SK-N-SH treated with all-trans-retinoic acid at 6 μM for 48 hours (cell line): ENCODE measurements at regions not wholly inside any gene's neighbourhood (a gene's known extent, or its start where the extent isn't known, plus 50 kb on each side); places are given as distances from the start of the nearest gene placed in this dataset.

Experiments
- ATAC-seq: fragments of 200-7000 bp; cut with Tn5 transposase; 3 replicates; pipeline ENCODE4 v1.9.1; 2020; ENCODE audit warnings: mild to moderate bottlenecking, moderate library complexity
- ARNTL ChIP-seq: fragments of 450-650 bp; formaldehyde crosslinking; IDR thresholded peaks from 2 replicates; pipeline ENCODE4 v1.5.0; 2020; ENCODE audit warnings: low read depth, mild to moderate bottlenecking, moderate library complexity, borderline replicate concordance
- BACH2 ChIP-seq: fragments of 250-450 bp; sonication (Bioruptor Pico); IDR thresholded peaks from 2 replicates; pipeline ENCODE4 v1.9.0; 2021; ENCODE audit warnings: mild to moderate bottlenecking, borderline replicate concordance
- CREB5 ChIP-seq: fragments of 250-450 bp; sonication (Bioruptor Pico); IDR thresholded peaks from 2 replicates; pipeline ENCODE4 v1.5.1; 2020; ENCODE audit warnings: low read depth, mild to moderate bottlenecking, moderate library complexity
- CSDC2 ChIP-seq: fragments of 250-450 bp; sonication (Bioruptor Pico); IDR thresholded peaks from 2 replicates; pipeline ENCODE4 v1.5.0; 2020; ENCODE audit warnings: mild to moderate bottlenecking, moderate library complexity
- ESRRG ChIP-seq: fragments of 250-450 bp; sonication (Bioruptor Pico); IDR thresholded peaks from 2 replicates; pipeline ENCODE4 v1.6.1; 2021; ENCODE audit warnings: mild to moderate bottlenecking
- GLIS3 ChIP-seq: fragments of 250-450 bp; sonication (Bioruptor Pico); IDR thresholded peaks from 2 replicates; pipeline ENCODE4 v1.5.0; 2020; ENCODE audit warnings: mild to moderate bottlenecking, moderate library complexity
- ISL1 ChIP-seq: fragments of 250-450 bp; sonication (Bioruptor Pico); IDR thresholded peaks from 2 replicates; pipeline ENCODE4 v2.1.2; 2022; ENCODE audit warnings: mild to moderate bottlenecking, moderate library complexity
- OSR1 ChIP-seq: fragments of 250-450 bp; sonication (Bioruptor Pico); IDR thresholded peaks from 2 replicates; pipeline ENCODE4 v1.8.0; 2022; ENCODE audit warnings: moderate library complexity, mild to moderate bottlenecking, inconsistent platforms
- PATZ1 ChIP-seq: fragments of 250-450 bp; sonication (Bioruptor Pico); IDR thresholded peaks from 2 replicates; pipeline ENCODE4 v1.8.0; 2020; ENCODE audit warnings: mild to moderate bottlenecking, moderate library complexity, borderline replicate concordance
- PPARA ChIP-seq: fragments of 250-450 bp; sonication (Bioruptor Pico); IDR thresholded peaks from 2 replicates; pipeline ENCODE4 v1.5.0; 2020; ENCODE audit warnings: mild to moderate bottlenecking, borderline replicate concordance
- RARB ChIP-seq: fragments of 250-450 bp; sonication (Bioruptor Pico); IDR thresholded peaks from 2 replicates; pipeline ENCODE4 v1.8.0; 2021; ENCODE audit warnings: mild to moderate bottlenecking, moderate library complexity
- SNAI2 ChIP-seq: fragments of 250-450 bp; sonication (Bioruptor Pico); IDR thresholded peaks from 2 replicates; pipeline ENCODE4 v1.5.0; 2020; ENCODE audit warnings: mild to moderate bottlenecking, moderate library complexity
- TCF4 ChIP-seq: fragments of 250-450 bp; sonication (Bioruptor Pico); IDR thresholded peaks from 2 replicates; pipeline ENCODE4 v1.8.0; 2021; ENCODE audit warnings: mild to moderate bottlenecking, moderate library complexity, borderline replicate concordance
- TOX ChIP-seq: fragments of 250-450 bp; sonication (Bioruptor Pico); IDR thresholded peaks from 2 replicates; pipeline ENCODE4 v1.8.0; 2021; ENCODE audit warnings: mild to moderate bottlenecking, moderate library complexity, borderline replicate concordance
- ZC3H10 ChIP-seq: fragments of 250-450 bp; sonication (Bioruptor Pico); IDR thresholded peaks from 2 replicates; pipeline ENCODE4 v1.5.1; 2021; ENCODE audit warnings: mild to moderate bottlenecking, moderate library complexity
- ZFP3 ChIP-seq: fragments of 250-450 bp; sonication (Bioruptor Pico); IDR thresholded peaks from 2 replicates; pipeline ENCODE4 v1.5.0; 2020; ENCODE audit warnings: mild to moderate bottlenecking, moderate library complexity
- ZFP30 ChIP-seq: fragments of 450-650 bp; formaldehyde crosslinking; IDR thresholded peaks from 2 replicates; pipeline ENCODE4 v1.5.0; 2022; ENCODE audit warnings: mild to moderate bottlenecking, moderate library complexity
- ZNF565 ChIP-seq: fragments of 450-650 bp; formaldehyde crosslinking; conservative IDR thresholded peaks from 2 replicates; pipeline ENCODE4 v1.5.0; 2020; ENCODE audit warnings: low read depth, mild to moderate bottlenecking, moderate library complexity
- ZNF70 ChIP-seq: fragments of 450-650 bp; formaldehyde crosslinking; IDR thresholded peaks from 2 replicates; pipeline ENCODE4 v1.5.0; 2020; ENCODE audit warnings: mild to moderate bottlenecking, moderate library complexity
- ZNF8 ChIP-seq: fragments of 450-650 bp; formaldehyde crosslinking; IDR thresholded peaks from 2 replicates; pipeline ENCODE4 v1.5.0; 2020; ENCODE audit warnings: mild to moderate bottlenecking, moderate library complexity
- TF ChIP-seq, protein P1 (sequence below): fragments of 250-450 bp; sonication (Bioruptor Pico); IDR thresholded peaks from 2 replicates; pipeline ENCODE4 v1.8.0; 2021; ENCODE audit warnings: low read depth, mild to moderate bottlenecking, moderate library complexity, borderline replicate concordance
- TF ChIP-seq, protein P2 (sequence below): fragments of 250-450 bp; sonication (Bioruptor Pico); IDR thresholded peaks from 2 replicates; pipeline ENCODE4 v1.5.1; 2021; ENCODE audit warnings: mild to moderate bottlenecking, moderate library complexity

GRCh38 chr6:776951-777350 is 84.0 kb upstream of the EXOC2 start:
- ATAC-seq = no peak
- TF ChIP-seq TCF4 (CRISPR knock-in tag) = no peak
- TF ChIP-seq ZNF565 (CRISPR knock-in tag) = no peak
- TF ChIP-seq ZNF8 (CRISPR knock-in tag) = no peak
- TF ChIP-seq, protein P1, sequence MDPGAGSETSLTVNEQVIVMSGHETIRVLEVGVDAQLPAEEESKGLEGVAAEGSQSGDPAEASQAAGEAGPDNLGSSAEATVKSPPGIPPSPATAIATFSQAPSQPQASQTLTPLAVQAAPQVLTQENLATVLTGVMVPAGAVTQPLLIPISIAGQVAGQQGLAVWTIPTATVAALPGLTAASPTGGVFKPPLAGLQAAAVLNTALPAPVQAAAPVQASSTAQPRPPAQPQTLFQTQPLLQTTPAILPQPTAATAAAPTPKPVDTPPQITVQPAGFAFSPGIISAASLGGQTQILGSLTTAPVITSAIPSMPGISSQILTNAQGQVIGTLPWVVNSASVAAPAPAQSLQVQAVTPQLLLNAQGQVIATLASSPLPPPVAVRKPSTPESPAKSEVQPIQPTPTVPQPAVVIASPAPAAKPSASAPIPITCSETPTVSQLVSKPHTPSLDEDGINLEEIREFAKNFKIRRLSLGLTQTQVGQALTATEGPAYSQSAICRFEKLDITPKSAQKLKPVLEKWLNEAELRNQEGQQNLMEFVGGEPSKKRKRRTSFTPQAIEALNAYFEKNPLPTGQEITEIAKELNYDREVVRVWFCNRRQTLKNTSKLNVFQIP (CRISPR knock-in tag) = no peak
- TF ChIP-seq CSDC2 (CRISPR knock-in tag) = no peak
- TF ChIP-seq PATZ1 (CRISPR knock-in tag) = no peak
- no peak for TF ChIP-seq CREB5 (CRISPR knock-in tag)
- TF ChIP-seq ESRRG = no peak
- TF ChIP-seq PPARA = no peak
- TF ChIP-seq ISL1 (CRISPR knock-in tag) = no peak
- no peak for TF ChIP-seq BACH2 (CRISPR knock-in tag)
- TF ChIP-seq TOX (CRISPR knock-in tag) = no peak
- TF ChIP-seq ZNF70 (CRISPR knock-in tag) = no peak
- TF ChIP-seq GLIS3 (CRISPR knock-in tag) = no peak
- no peak for TF ChIP-seq RARB (CRISPR knock-in tag)
- TF ChIP-seq ARNTL (CRISPR knock-in tag) = no peak
- TF ChIP-seq ZFP30 (CRISPR knock-in tag) = no peak
- no peak for TF ChIP-seq ZC3H10 (CRISPR knock-in tag)
- no peak for TF ChIP-seq ZFP3

GRCh38 chr6:776528-776931 is 83.6 kb upstream of the EXOC2 start:
- no peak for ATAC-seq

DNA sequence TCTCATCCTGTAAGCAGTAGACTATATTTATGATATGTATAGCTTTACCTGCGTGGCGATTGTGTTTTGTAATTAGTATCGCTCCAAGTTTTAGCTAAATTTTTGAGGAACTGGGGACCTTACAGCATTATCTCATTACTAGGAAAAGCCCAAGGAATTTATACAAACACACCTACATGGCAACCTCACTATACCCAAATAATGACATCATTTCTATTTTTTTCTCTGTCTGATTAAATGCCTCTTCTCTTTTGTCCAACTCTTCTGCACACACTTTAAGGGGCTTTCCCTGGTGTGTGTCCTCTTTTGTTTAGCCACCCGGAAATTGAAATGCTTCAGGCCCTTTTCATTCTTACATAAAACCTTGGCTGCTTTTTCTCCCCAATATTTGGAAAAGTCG is 82.9 kb upstream of the EXOC2 start:
- ATAC-seq = no peak
- TF ChIP-seq ARNTL (CRISPR knock-in tag) (no peak), BACH2 (CRISPR knock-in tag) (no peak), OSR1 (CRISPR knock-in tag) (no peak), CREB5 (CRISPR knock-in tag) (no peak), GLIS3 (CRISPR knock-in tag) (no peak), ESRRG (no peak), TCF4 (CRISPR knock-in tag) (no peak), TOX (CRISPR knock-in tag) (no peak)
- TF ChIP-seq, protein P2, sequence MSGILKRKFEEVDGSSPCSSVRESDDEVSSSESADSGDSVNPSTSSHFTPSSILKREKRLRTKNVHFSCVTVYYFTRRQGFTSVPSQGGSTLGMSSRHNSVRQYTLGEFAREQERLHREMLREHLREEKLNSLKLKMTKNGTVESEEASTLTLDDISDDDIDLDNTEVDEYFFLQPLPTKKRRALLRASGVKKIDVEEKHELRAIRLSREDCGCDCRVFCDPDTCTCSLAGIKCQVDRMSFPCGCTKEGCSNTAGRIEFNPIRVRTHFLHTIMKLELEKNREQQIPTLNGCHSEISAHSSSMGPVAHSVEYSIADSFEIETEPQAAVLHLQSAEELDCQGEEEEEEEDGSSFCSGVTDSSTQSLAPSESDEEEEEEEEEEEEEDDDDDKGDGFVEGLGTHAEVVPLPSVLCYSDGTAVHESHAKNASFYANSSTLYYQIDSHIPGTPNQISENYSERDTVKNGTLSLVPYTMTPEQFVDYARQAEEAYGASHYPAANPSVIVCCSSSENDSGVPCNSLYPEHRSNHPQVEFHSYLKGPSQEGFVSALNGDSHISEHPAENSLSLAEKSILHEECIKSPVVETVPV (CRISPR knock-in tag) = no peak

More at GRCh38 chr6:776528-776931, 83.6 kb upstream of the EXOC2 start:
- TF ChIP-seq GLIS3 (CRISPR knock-in tag) = no peak
- TF ChIP-seq ZFP30 (CRISPR knock-in tag) = no peak
- no peak for TF ChIP-seq ARNTL (CRISPR knock-in tag)
- TF ChIP-seq, protein P2 (CRISPR knock-in tag) = no peak
- TF ChIP-seq SNAI2 (CRISPR knock-in tag) = no peak
- TF ChIP-seq ZNF565 (CRISPR knock-in tag) = no peak
- no peak for TF ChIP-seq ZFP3
- no peak for TF ChIP-seq BACH2 (CRISPR knock-in tag)
- TF ChIP-seq, protein P1 (CRISPR knock-in tag) = no peak
- no peak for TF ChIP-seq TCF4 (CRISPR knock-in tag)
- TF ChIP-seq PPARA = no peak
- no peak for TF ChIP-seq ISL1 (CRISPR knock-in tag)
- TF ChIP-seq ZNF70 (CRISPR knock-in tag) = no peak
- no peak for TF ChIP-seq ZNF8 (CRISPR knock-in tag)
